GM21381 (cell line): ENCODE measurements at regions not wholly inside any gene's neighbourhood (a gene's known extent, or its start where the extent isn't known, plus 50 kb on each side); places are given as distances from the start of the nearest gene placed in this dataset.
"Not testable (repeated sequence)": the region's sequence is repeated elsewhere in the genome, so short reads cannot be mapped to it uniquely, and the experiment has no call there.

Experiments used
- ATAC-seq: cut with Tn5 transposase; IDR thresholded peaks from one replicate; pipeline ENCODE4 v1.9.1; 2021; ENCODE audit warnings: mild to moderate bottlenecking, moderate library complexity; ENCODE audit not compliant: unreplicated experiment

- no peak for ATAC-seq
Observed at GRCh38 chr4:65007841-65008439, 598.7 kb upstream of the TECRL start.

DNA sequence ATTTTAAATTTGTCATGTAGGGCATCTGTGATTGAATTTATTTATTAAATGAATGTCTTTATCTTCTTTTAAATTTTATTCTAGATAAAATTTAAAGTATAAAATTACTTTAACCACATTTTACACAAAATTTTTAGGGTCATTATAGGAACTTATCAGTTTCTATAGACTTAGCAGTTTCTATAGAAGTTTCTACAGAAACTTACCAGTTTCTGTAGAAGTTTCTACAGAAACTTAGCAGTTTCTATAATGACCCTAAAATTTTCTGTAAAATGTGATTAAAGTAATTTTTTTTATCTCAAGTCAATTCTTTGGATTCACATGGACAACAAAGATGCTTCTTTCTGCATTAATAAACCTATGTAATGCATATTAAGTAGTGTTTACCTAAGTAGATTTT lies 565.9 kb upstream of the TECRL start:
- ATAC-seq: no peak

DNA sequence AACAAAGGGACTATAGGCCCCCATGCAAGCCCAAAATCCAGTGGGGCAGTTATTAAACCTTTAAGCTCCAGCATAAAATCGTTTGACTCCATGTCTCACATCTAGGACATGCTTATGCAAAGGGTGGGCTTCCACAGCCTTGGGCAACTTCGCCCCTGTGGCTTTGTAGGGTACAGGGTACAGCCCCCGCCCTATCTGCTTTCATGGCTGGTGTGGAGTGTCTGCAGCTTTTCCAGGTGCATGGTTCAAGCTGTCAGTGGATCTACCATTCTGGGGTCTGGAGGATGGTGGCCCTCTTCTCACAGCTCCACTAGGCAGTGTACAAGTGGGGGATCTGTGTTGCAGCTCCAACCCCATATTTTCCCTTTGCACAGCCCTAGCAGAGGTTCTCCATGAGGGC lies 559.8 kb upstream of the TECRL start:
- ATAC-seq: no peak

GRCh38 chr4:64967286-64967685 lies 558.0 kb upstream of the TECRL start:
- ATAC-seq: no peak

- no peak for ATAC-seq
Observed at GRCh38 chr4:64960516-64960915, 551.3 kb upstream of the TECRL start.

- ATAC-seq: no peak
Observed at GRCh38 chr4:64940698-64941097, 531.4 kb upstream of the TECRL start.

- ATAC-seq: no peak
Observed at GRCh38 chr4:64935469-64936001, 526.3 kb upstream of the TECRL start.

GRCh38 chr4:64911846-64912245 lies 502.6 kb upstream of the TECRL start:
- ATAC-seq: no peak

GRCh38 chr4:64903986-64904385 lies 494.7 kb upstream of the TECRL start:
- no peak for ATAC-seq

DNA sequence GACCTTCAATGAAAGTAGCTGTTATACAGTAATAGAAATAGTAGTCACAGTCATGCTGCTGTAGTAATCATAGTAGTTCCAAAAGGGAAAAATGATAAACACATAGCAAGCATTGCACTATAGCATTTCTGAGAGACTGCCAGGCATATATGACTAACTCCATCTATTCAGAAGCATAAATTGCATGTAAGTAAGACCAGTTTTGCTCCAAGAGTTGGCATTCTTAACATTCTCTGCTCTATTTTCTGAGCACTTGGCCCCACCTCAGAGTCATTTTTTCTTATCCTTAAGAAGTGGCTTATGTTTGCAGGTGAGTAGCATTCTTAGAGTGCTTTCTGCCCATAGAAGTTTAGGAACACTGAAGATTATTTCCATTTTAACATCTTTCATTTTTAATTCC lies 490.3 kb upstream of the TECRL start:
- ATAC-seq: no peak

DNA sequence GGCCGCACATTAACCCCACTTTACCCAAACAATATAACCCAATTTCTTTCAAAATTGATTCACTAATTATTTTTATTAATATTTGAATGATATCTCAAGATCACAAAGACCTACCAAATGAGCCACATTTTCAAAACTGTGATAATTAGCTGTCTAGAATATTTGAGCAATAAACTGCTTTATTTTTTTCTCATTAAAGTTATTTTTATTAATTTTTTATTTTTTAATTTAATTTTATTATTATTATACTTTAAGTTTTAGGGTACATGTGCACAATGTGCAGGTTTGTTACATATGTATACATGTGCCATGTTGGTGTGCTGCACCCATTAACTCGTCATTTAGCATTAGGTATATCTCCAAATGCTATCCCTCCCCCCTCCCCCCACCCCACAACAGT lies 489.8 kb upstream of the TECRL start:
- not testable (repeated sequence) for ATAC-seq

DNA sequence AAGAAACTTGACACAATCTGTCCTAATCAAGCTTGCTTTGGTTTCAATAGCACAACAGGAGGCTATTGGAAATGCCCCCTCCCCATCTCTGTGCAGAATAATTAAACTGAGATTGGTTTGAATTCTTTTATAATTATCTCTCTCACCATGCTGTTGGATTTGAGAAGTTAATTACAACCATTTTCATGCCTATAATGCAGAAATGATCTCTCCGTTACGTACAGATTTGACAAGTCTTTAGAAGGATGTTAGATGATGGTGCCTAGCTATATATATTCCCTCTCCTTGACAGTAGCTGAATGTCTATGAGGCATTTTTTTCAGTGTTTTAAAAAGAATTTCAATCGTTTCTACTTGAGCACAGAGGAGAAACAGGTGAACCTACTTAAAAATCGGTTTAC lies 488.4 kb upstream of the TECRL start:
- ATAC-seq: no peak

DNA sequence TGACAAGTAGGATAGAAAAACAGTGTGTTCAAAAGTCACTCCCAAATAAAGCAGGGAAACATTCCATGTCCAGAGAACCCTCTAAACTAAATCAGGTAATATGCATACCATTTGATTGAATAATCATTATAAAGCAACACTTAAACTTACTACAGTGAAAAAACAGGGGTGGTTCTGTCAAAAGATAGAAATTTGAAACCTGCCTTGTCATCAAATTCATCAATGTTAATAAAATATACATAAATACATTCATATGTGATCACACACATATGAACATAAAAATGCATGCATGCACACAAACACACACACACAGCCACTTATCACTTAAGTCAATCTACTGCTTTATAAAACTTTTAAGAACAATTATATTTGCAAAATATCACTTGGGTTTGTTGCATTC lies 485.8 kb upstream of the TECRL start:
- ATAC-seq: no peak

DNA sequence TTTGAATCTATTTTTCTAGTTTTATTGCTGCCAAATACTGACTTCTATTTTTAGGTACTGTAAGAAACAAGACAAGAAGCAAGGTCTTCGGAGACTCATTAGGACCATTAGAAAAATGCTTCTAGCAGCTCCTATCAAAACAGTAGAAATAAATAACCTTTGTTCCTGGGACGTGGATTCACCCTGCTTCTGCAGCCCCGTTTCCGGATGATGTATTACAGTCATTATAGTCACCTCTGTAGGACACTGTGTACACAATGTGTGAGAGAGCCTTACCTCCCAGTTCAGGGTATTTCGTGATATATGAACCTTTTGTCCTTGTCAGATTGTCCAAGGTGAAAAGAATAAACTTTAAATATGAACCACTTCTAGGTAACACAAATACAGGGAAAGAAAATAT lies 484.0 kb upstream of the TECRL start:
- ATAC-seq: no peak

DNA sequence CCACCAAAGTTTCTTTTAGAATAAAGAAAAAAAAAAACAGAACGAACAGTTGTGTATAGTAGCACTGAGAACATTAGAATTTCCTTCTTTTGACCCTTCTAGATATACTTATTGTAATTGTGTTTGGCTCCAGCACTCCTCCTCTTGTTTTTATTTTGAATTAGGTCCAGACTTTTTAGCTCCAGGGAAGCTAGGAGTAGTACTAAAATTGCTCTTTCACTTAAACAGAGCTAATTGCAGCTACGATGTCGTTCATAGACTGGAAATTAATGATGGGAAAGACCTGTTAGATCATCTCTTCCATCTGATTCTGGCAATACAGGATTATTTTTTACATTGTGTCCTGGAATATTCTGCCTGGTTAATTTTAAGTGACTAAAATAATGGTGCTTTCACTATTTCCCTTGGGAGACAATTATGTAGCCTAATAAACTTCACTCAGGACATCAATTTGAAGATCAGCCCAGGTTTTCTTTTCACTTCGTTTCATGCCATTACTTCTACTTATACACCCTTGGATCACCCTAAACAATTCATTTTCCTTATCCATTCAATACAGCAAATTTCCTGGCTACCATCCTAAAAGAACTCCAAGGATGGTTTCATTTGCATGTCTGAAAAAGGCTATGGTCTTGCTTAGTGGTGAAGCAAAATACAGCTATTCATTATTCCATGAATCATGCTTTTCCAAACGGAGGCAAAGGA lies 480.8 kb upstream of the TECRL start:
- ATAC-seq: no peak

- ATAC-seq: no peak
Observed at GRCh38 chr4:64883087-64883807, 474.0 kb upstream of the TECRL start.

- no peak for ATAC-seq
Observed at GRCh38 chr4:64882311-64883086, 473.2 kb upstream of the TECRL start.

DNA sequence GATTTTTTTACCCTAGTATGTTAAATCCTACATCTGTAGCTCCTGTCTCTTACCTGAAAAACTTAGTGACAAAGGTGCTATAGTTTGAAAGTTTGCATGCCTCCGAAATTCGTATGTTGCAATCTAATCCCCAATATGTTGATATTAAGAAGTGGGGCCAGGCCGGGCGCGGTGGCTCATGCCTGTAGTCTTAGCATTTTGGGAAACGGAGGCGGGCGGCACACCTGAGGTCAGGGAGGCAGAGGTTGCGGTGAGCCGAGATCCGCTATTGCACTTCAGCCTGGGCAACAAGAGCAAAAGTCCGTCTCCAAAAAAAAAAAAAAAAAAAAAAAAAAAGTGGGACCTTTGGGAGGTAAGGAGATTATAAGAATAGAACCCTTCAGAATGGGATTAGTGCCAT lies 471.3 kb upstream of the TECRL start:
- no peak for ATAC-seq

DNA sequence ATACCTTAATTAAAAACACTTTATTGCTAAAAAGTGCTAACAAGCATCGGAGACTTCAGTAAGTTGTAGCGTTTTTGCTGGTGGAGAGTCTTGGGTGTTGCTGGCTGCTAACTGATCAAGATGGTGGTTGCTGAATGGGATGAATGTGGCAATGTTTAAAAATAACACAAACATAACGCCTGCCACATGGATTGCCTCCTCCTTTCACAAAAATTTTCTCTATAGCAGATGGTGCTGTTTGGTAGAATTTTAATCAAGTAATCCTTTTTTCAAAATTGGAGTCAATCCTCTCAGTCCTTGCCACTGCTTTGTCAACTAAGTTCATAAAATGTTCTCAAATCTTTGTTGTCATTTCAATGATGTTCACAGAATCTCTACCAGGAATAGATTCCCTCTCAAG lies 466.8 kb upstream of the TECRL start:
- no peak for ATAC-seq

- no peak for ATAC-seq
Observed at GRCh38 chr4:64870558-64870957, 461.3 kb upstream of the TECRL start.

DNA sequence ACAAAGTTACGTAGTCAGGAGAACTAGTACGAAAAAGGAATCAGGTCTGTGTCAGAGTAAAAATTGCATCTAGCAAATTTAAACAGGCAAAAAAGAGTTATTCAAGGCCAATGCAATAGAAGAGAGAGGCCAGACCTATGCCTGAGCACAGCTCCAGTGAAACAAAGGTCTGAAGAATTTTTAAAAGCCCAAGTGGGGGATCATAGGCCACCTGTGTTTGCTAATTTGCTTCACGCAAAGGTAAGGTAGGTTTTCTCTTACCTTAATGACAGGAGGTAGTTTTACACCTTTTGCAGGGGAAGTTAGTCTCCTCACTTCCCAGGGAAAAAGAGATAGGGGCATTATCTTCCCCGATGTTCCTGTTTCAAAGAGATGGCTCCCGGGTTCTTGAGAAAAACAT lies 448.6 kb upstream of the TECRL start:
- ATAC-seq: no peak
